Endothelial cell of hepatic sinusoid (primary cell): ENCODE measurements at regions not wholly inside any gene's neighbourhood (a gene's known extent, or its start where the extent isn't known, plus 50 kb on each side); places are given as distances from the start of the nearest gene placed in this dataset.

Source experiments
- in situ Hi-C: cut with HindIII; loops from 2 replicates; pipeline ENCODE4 v1.10.0; 2017; ENCODE audit warnings: low sequenced_read_pairs

DNA sequence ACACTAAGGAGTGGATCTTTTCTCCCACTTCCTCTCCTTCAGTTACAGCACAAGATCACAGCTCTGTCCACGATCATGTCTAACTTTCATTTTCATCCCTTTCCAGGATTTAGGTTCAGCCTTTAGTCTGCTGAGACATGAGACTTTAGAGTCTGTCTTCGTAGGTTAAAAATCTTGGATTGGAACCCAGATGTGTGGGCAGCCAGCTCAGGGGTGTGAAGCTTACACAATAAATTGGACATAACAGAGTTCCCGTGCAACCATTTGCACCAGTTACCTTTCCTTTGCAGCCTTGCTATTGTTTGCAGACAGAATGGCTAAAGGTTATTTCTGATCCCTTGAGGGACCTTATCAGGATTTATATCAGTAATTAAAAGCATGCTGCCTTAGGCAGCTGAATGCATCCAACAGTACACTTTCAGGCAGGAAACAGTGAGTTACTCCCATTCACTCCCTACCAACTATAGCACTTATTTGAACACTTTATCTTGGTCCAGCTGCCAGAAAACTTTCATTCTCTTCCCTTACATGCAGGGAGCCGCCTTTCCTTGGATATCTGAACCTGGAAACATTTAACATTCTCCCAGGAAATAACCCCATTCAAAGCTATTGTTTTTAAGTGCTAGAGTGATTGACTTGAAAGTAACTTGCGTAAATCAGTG, 87.3 kb downstream of the TMEM100 start:
- in situ Hi-C loops, result no loop called here

DNA sequence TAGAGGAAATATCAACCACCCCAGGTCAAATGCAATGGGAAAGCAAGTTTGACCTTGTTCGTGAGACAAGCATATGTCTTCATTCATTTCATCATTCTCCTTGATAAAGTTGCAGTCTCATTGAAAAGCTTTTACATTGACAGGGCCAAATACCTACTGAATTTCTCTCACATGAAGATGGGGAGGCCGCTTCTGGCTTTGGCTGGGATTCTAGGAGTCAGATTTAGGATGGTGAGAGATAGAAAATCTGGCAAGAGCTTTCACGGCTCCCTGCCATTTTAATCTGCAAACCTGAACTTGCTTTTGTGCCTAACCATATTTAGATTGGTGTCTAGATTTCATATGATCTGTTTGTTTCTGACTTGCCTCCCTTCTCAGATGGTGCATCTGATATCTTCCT, 88.0 kb downstream of the TMEM100 start:
- in situ Hi-C loops, result no loop called here

- in situ Hi-C loops, result no loop called here
These were observed 89.8 kb downstream of the TMEM100 start for GRCh38 chr17:55632893-55633292.

DNA sequence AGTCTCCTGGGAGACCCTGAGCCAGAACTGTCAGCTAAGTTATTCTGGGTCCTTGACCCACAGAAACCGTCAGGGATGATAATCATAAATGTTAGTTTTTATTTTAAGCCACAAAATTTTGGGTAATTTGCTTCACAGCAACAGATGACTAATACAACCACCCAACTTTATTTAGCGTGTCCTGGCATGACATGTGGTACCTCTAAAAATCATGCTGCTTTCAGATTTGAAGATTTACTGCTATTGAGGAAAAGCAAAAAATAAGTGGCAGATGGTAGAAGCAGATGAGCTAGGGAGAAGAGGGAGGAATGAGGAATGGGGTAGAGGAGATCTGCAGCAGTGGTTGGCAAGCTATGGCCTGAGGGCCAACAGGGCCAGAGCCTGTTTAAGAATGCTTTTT, 90.4 kb downstream of the TMEM100 start:
- in situ Hi-C loops, result no loop called here

DNA sequence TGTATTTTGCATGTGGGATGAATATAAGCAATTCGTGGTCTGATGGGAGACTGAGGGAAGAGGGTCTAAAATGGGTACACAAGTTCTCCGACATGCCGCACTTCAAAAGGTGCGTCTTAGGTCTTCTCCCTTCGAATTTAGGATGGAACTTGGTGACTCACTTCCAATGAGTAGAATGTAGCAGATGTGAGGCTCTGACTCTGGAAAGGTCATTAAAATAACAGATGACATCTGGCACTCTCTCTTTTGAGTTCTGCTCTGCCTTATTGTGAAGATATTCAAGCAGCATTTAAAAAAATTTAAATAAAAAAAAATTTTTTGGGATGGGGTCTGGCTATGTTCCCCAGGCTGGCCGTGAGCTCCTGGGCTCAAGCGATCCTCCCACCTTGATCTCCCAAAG, 92.7 kb downstream of the TMEM100 start:
- in situ Hi-C loops, result no loop called here

DNA sequence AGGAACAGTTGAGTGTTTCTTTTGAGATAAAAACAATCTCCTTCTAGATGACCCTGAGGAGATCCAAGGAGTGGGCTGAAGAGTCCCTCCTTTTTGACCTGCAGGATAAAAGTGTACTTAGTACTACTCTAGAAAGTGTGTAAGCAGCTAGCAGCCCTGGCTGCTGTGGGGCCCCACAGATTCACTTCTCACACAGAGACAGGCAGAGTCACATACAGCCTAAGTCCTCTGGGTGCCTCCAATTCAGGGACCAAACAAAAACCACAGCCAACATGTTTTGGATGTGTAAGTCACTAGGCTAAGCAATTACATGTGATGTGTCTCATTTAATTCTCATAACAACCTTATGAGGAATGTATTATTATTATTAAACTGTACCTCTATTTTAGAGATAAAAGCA, 97.1 kb downstream of the TMEM100 start:
- in situ Hi-C loops, result no loop called here

DNA sequence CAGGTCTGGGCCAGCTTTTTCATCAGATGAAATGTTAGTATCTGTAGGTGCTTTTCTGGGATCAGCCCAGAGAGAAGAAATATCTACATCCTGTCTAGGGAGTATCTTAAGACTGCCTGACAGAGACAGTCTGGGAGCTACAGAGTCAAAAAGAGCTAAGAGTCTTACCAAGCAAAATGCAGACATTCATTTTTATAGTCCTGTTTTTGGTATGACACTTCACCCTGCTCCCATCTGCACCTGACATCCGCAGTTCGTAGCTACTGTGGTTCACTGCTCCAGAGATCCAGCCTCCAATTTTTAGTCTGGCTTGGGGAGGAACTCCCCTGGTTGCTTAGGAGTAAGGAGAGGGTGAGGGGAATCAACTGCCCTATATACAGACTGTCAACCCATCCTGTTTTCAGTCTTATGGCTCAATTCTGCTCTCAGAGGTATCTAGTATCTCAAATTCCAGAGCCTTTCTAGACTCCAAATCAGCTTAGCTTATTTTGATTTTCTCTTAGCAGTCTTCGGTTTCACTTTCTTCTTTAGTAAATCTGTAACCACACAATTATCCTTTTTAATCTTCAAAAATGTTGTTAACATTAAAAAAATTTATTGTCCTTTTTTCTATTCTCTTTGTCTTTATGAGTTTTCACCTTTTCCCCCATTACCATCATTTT, 97.8 kb downstream of the TMEM100 start:
- in situ Hi-C loops, result no loop called here

GRCh38 chr17:55622547-55622946, 100.1 kb downstream of the TMEM100 start:
- in situ Hi-C loops, result no loop called here

DNA sequence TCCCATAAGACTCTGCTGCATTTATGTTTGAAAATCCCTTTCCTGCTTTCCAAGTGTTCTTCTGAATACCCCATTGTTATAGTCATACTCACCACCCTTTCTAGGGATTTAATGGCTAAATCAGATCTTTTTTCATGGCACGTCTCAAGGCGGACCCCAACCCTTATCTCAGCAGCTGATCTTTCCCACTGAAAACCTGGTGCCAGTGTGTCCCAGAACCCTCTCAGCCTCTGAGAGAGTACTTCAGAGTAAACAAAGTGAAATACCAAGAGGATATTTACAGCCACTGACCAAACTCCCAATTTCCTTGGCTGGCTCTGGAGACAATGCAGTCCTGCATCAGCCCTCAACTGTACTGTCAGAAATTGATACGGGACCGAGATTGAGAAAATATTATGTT, 101.7 kb downstream of the TMEM100 start:
- in situ Hi-C loops, result no loop called here

GRCh38 chr17:55620023-55620422, 102.6 kb downstream of the TMEM100 start:
- in situ Hi-C loops, result no loop called here

GRCh38 chr17:55617441-55617840, 105.2 kb downstream of the TMEM100 start:
- in situ Hi-C loops, result no loop called here

DNA sequence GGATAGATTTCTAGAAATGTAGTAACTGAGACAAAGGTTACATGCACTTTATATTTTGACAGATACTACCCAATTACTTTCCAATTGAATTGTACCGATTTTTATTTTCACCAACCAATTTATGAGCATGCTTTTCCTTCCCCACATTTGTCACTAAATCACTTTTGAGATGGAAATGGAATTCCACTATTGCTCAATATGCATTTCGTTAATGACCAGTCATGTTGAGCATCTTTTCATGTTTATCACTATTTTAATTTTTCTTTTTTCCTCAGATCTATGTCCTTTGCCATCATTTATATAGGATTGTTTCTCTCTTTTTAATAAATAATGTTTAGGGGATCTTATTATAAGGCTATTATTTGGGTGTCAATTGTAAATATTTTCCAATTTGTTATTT, 102.8 kb upstream of the SMIM36 start:
- in situ Hi-C loops, result no loop called here

- in situ Hi-C loops, result no loop called here
These were observed 101.5 kb upstream of the SMIM36 start for GRCh38 chr17:55612691-55613141.

DNA sequence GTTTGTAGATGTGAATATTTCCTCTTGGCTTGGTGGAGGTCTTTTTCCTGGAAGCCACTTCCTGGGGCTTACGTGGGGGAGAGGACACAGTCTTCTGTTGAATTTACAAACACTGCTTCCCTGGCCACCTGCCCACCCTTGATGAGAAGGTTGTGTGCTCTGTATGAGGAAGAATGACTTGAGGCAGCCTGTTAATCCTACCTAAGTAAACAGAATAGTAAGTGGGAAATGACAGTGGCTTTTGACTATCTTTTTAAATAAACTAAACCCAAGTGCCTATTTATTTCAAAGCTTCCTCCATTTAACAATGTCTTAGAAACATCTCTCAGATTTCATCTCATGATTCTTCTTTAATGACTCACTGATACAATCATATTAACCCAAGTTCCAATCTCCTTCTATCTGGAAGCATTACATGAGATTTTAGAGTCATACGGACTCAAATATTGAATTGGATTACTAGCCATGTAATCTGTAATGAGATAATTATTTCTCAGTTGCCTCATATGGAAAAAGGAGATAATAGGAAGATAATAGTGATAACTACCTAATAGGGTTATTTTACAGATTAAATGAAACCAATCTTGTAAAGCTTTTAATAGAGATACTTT, 96.6 kb upstream of the SMIM36 start:
- in situ Hi-C loops, result no loop called here

DNA sequence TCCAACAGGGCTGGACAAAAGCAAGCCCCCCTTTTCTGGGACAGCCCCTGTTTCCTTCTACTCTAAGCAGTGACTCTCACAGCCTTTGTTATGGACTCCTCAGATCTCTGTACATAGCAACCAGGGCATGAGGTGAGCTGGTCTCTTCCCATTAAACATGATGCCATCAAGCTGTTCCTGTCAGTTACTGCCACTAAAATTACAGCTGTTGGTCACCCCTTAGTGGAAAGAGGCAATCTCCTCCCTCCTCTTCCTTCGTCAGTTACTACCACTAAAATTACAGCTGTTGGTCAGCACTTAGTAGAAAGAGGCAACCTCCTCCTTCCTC, 95.2 kb upstream of the SMIM36 start:
- in situ Hi-C loops, result no loop called here

DNA sequence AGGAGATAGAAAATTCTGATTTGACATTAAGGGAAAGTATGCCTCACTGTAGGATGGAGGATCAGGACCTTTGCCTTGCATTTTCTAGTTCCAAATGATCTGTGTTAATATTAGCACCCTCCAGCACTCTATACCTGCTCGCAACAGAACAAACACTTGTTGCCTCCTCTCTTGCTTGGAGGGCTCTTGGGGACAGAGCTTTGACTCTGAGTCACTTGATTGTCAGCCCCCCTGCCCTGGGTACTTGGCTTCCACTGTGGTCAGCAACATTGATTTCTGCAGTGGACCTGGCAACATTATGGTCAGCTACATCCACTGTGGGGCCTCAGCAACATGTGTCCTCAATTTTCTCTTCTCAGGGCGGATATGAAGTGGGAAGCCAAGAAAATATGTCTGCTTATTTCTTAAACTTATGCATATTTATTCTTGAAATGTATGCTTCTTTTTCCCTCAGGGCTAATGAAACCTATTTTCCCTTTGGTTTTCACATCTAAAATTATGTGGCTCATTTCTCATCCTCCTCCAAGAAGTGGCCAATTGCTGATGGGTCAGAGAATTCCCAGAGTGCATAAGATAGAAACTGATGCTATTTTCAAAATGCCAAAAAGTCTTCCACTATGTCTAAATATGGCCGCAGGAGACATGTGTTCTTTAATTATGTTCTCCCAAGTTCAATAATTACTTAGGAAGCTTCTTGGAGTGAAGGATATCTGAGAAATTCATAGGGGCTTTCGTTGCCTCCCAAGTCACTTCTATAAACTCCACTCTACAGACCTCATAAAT, 94.6 kb upstream of the SMIM36 start:
- in situ Hi-C loops, result no loop called here

- in situ Hi-C loops, result no loop called here
These were observed 90.7 kb upstream of the SMIM36 start for GRCh38 chr17:55601874-55602364.

DNA sequence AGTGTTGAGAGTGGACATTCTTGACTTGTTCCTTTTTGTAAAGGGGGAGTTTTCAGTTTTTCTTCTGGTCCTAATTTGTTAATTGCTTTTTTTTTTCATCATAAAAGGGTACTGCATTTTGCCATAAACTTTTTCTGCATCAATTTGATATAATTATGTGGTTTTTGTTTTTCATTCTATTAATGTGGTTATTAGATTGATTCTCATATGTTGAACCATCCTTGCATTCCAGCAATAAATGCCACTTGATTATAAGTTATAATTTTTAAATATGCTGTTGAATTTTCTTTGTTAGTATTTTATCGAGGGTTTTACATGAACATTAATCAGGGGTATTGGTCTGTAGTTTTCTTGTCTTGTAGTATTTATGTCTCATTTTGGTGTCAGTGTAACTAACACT, 87.2 kb upstream of the SMIM36 start:
- in situ Hi-C loops, result no loop called here

DNA sequence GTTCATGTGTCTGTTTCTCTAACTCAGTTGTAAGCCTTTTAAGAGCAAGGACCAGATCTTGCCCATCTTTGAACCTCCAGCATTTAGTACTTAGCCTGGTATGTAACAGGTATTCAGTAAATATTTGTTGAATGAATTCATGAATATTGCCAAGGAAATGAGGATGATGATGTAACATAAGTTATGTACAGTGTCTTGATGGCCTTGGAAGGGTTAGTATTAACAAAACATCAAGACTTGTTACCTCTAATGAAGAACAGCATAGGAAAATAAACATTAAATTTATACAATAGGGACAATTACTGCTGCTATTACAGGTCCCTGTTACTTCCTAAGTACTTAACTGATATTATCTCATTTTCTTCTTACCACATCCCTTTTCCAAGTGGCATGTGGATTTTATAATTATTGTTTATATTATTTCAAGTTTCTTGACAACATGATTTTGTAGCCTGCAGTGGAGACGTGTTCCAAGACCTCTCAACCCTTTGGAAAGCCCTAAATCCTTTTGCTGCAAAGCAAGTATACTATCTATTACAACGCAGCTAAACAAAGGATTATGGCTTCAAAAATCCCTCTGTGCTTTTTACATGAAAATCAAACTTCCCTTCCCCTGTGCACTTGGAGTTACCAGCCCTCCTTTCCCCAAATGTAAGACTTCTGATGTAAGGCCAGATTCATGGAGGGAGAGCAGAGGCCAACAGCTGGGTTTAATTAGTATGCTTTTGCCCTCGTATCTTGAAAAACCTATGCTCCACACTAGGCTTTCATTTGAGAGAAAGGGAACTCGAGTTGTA, 77.4 kb upstream of the SMIM36 start:
- in situ Hi-C loops, result no loop called here

- in situ Hi-C loops, result no loop called here
These were observed 76.4 kb upstream of the SMIM36 start for GRCh38 chr17:55587608-55588139.
